ENCODE measurements at regions not wholly inside any gene's neighbourhood (a gene's known extent, or its start where the extent isn't known, plus 50 kb on each side); places are given as distances from the start of the nearest gene placed in this dataset.
A peak's percentile ranks its signal among the peaks of the same experiment; 100 is the strongest.

GRCh38 chr5:145708169-145708568 is 127.0 kb downstream of the PRELID2 start:
- DNase-seq (ENCODE audit: extremely low read depth in 1 of 2, low read depth in 1 of 2), result no peak

- DNase-seq (ENCODE audit: extremely low read depth in 1 of 2, low read depth in 1 of 2), result no peak
Measured at GRCh38 chr5:145704724-145705123, 130.4 kb downstream of the PRELID2 start.

GRCh38 chr5:145703856-145704255 is 131.3 kb downstream of the PRELID2 start:
- DNase-seq (ENCODE audit: extremely low read depth in 1 of 2, low read depth in 1 of 2), result no peak

- DNase-seq (ENCODE audit: extremely low read depth in 1 of 2, low read depth in 1 of 2), result no peak
Measured at GRCh38 chr5:145701404-145701803, 133.7 kb downstream of the PRELID2 start.

- no peak for DNase-seq (ENCODE audit: extremely low read depth in 1 of 2, low read depth in 1 of 2)
Measured at GRCh38 chr5:145699846-145700245, 135.3 kb downstream of the PRELID2 start.

- peak in 1 of 2 donors; percentile 2 for DNase-seq (ENCODE audit: extremely low read depth in 1 of 2, low read depth in 1 of 2)
Measured at GRCh38 chr5:145697251-145697990, 137.7 kb downstream of the PRELID2 start.

- no peak for DNase-seq (ENCODE audit: extremely low read depth in 1 of 2, low read depth in 1 of 2)
Measured at GRCh38 chr5:145689235-145689634, 145.9 kb downstream of the PRELID2 start.

- no peak for DNase-seq (ENCODE audit: extremely low read depth in 1 of 2, low read depth in 1 of 2)
Measured at GRCh38 chr5:145687943-145688342, 147.2 kb downstream of the PRELID2 start.

- DNase-seq (ENCODE audit: extremely low read depth in 1 of 2, low read depth in 1 of 2), result no peak
Measured at GRCh38 chr5:145685417-145685816, 149.7 kb downstream of the PRELID2 start.

GRCh38 chr5:145683431-145683830 is 151.7 kb downstream of the PRELID2 start:
- DNase-seq (ENCODE audit: extremely low read depth in 1 of 2, low read depth in 1 of 2), result no peak

GRCh38 chr5:145682197-145682899 is 152.8 kb downstream of the PRELID2 start:
- DNase-seq (ENCODE audit: extremely low read depth in 1 of 2, low read depth in 1 of 2), result no peak

GRCh38 chr5:145681686-145682085 is 153.5 kb downstream of the PRELID2 start:
- peak in 1 of 2 donors; percentile 9 for DNase-seq (ENCODE audit: extremely low read depth in 1 of 2, low read depth in 1 of 2)

- no peak for DNase-seq (ENCODE audit: extremely low read depth in 1 of 2, low read depth in 1 of 2)
Measured at GRCh38 chr5:145681216-145681615, 153.9 kb downstream of the PRELID2 start.

GRCh38 chr5:145680767-145681166 is 154.4 kb downstream of the PRELID2 start:
- no peak for DNase-seq (ENCODE audit: extremely low read depth in 1 of 2, low read depth in 1 of 2)

- DNase-seq (ENCODE audit: extremely low read depth in 1 of 2, low read depth in 1 of 2), result no peak
Measured at GRCh38 chr5:145680169-145680568, 155.0 kb downstream of the PRELID2 start.

- no peak for DNase-seq (ENCODE audit: extremely low read depth in 1 of 2, low read depth in 1 of 2)
Measured at GRCh38 chr5:145678255-145678654, 156.9 kb downstream of the PRELID2 start.

GRCh38 chr5:145673786-145674185 is 161.4 kb downstream of the PRELID2 start:
- DNase-seq (ENCODE audit: extremely low read depth in 1 of 2, low read depth in 1 of 2), result no peak

GRCh38 chr5:145668714-145669113 is 166.4 kb downstream of the PRELID2 start:
- DNase-seq (ENCODE audit: extremely low read depth in 1 of 2, low read depth in 1 of 2), result no peak

GRCh38 chr5:145667742-145668141 is 167.4 kb downstream of the PRELID2 start:
- DNase-seq (ENCODE audit: extremely low read depth in 1 of 2, low read depth in 1 of 2), result no peak

- DNase-seq (ENCODE audit: extremely low read depth in 1 of 2, low read depth in 1 of 2), result no peak
Measured at GRCh38 chr5:145666591-145666990, 168.6 kb downstream of the PRELID2 start.

GRCh38 chr5:145661737-145662485 is 173.2 kb downstream of the PRELID2 start:
- DNase-seq (ENCODE audit: extremely low read depth in 1 of 2, low read depth in 1 of 2), result no peak
